Esophagus muscularis mucosa (tissue), 4 donors: ENCODE measurements at regions not wholly inside any gene's neighbourhood (a gene's known extent, or its start where the extent isn't known, plus 50 kb on each side); places are given as distances from the start of the nearest gene placed in this dataset.

Experiments
- EP300 ChIP-seq: sonication (generic); formaldehyde crosslinking; IDR thresholded peaks from one replicate; pipeline ENCODE4 v1.6.1; 2017; ENCODE audit warnings: antibody characterized with exemption
- POLR2AphosphoS5 ChIP-seq, 2 donors: sonication (generic); formaldehyde crosslinking; IDR thresholded peaks; one replicate each; pipeline ENCODE4 v1.6.1; 2017; ENCODE audit warnings: antibody characterized with exemption in 2 of 2
- TF ChIP-seq, protein P1 (sequence below), 3 experiments: fragments of 200-600 bp in 2 of 3; fragments of 450-650 bp in 1 of 3; sonication (generic) in 2 of 3; IDR thresholded peaks; one replicate each; pipeline ENCODE4 v1.5.1; 2017 to 2019; ENCODE audit warnings: antibody characterized with exemption in 3 of 3, mild to moderate bottlenecking in 2 of 3, moderate library complexity in 1 of 3

DNA sequence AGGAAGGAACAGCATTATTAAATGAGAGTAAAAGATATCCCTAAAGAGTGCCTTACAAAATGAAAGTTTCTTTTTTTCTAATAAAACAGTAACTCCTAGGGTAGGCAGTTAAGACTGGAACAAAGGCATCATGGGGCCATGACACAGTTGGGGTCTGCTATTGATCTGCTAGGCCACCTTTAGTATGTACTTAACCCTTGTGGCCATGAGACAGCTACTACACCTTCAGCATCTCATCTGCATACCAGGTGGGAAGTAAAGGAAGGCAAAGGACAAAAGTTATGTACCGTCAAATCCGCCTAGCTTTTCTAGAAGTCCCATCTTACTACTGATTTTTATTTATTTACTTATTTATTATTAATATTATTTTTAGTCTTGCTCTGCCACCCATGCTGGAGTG is 93.8 kb upstream of the FHIT start:
- TF ChIP-seq, protein P1, sequence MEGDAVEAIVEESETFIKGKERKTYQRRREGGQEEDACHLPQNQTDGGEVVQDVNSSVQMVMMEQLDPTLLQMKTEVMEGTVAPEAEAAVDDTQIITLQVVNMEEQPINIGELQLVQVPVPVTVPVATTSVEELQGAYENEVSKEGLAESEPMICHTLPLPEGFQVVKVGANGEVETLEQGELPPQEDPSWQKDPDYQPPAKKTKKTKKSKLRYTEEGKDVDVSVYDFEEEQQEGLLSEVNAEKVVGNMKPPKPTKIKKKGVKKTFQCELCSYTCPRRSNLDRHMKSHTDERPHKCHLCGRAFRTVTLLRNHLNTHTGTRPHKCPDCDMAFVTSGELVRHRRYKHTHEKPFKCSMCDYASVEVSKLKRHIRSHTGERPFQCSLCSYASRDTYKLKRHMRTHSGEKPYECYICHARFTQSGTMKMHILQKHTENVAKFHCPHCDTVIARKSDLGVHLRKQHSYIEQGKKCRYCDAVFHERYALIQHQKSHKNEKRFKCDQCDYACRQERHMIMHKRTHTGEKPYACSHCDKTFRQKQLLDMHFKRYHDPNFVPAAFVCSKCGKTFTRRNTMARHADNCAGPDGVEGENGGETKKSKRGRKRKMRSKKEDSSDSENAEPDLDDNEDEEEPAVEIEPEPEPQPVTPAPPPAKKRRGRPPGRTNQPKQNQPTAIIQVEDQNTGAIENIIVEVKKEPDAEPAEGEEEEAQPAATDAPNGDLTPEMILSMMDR (IDR thresholded peaks at IDR 0.05) = no peak
- TF ChIP-seq EP300 = no peak
- no peak for TF ChIP-seq POLR2AphosphoS5 (IDR thresholded peaks at IDR 0.05)
